Esophagus (tissue), 2 donors: ENCODE measurements at regions not wholly inside any gene's neighbourhood (a gene's known extent, or its start where the extent isn't known, plus 50 kb on each side); places are given as distances from the start of the nearest gene placed in this dataset.

ENCODE experiments used
- H3K27ac ChIP-seq, 2 donors: one replicate each; pipeline ENCODE4 v1.5.1; 2013; ENCODE audit warnings: low read depth in 2 of 2, mild to moderate bottlenecking in 2 of 2, inconsistent platforms in 1 of 2, low read length in 1 of 2, moderate library complexity in 1 of 2
- H3K27me3 ChIP-seq, 2 donors: one replicate each; pipeline ENCODE4 v1.6.1; 2013; ENCODE audit warnings: low read length in 2 of 2, control low read depth in 1 of 2, mild to moderate bottlenecking in 1 of 2; ENCODE audit not compliant: insufficient read depth in 2 of 2, control insufficient read depth in 1 of 2
- H3K36me3 ChIP-seq, 2 donors: one replicate each; pipeline ENCODE4 v1.6.1; 2013; ENCODE audit warnings: low read length in 1 of 2; ENCODE audit not compliant: control insufficient read depth in 2 of 2, insufficient read depth in 2 of 2
- H3K4me1 ChIP-seq, 2 donors: one replicate each; pipeline ENCODE4 v1.6.1; 2013; ENCODE audit warnings: low read length in 1 of 2; ENCODE audit not compliant: control insufficient read depth in 2 of 2, insufficient read depth in 2 of 2
- H3K4me3 ChIP-seq, 2 donors: one replicate each; pipeline ENCODE4 v1.5.1; 2013; ENCODE audit warnings: low read length in 2 of 2, mild to moderate bottlenecking in 2 of 2, low read depth in 1 of 2, moderate library complexity in 1 of 2
- H3K9me3 ChIP-seq, 2 donors: one replicate each; pipeline ENCODE4 v1.6.1; 2013; ENCODE audit warnings: mild to moderate bottlenecking in 2 of 2, low read depth in 1 of 2, low read length in 1 of 2, moderate library complexity in 1 of 2; ENCODE audit not compliant: control insufficient read depth in 2 of 2, insufficient read depth in 1 of 2
- WGBS, 2 donors: extraction: QIAGEN DNeasy Blood & Tissue Kit; methylation state at CpG; one replicate each; pipeline ENCODE4 v1.1.7; 2013; 5-methylcytosine and 5-hydroxymethylcytosine counted together
- donor health status: healthy with polysubstance abuse.
- donor health status: Bipolar disorder and iron deficiency.

GRCh38 chr18:14919666-14920065, 171.7 kb downstream of the ANKRD30B start:
- Histone ChIP-seq H3K27ac (no peak overlapping the region), H3K27me3 (no peaks in the 10 kb centered on the region), H3K36me3 (no peaks in the 10 kb centered on the region), H3K9me3 (peaks cover 3 to 4% of the 10 kb centered on the region in 2 donors), H3K4me1 (no peaks in the 10 kb centered on the region), H3K4me3 (no peak overlapping the region)
- 11 to 18% methylated on average over 1 of the region's 1 CpG for WGBS, 2 donors

DNA sequence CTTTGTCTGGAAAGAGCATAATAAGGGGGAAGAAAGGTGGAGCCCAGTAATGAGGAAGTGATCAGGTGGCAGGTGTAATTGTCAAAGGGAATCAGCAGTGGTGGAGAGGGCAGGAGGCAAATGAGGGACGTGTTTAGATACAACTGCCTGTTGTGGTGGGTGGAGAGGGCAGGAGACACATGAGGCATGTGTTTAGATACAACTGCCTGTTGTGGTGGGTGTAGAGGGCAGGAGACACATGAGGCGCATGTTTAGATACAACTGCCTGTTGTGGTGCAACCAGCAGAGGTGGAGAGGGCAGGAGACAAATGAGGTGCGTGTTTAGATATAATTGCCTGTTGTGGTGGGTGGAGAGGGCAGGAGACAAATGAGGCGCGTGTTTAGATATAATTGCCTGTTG, 173.1 kb downstream of the ANKRD30B start:
- Histone ChIP-seq H3K4me1 (no peaks in the 10 kb centered on the region), H3K36me3 (no peaks in the 10 kb centered on the region), H3K9me3 (peaks cover 8 to 10% of the 10 kb centered on the region in 2 donors), H3K27ac (no peak overlapping the region), H3K4me3 (no peak overlapping the region), H3K27me3 (no peaks in the 10 kb centered on the region)
- WGBS, 2 donors = 81% methylated on average over 5 of the region's 5 CpGs

DNA sequence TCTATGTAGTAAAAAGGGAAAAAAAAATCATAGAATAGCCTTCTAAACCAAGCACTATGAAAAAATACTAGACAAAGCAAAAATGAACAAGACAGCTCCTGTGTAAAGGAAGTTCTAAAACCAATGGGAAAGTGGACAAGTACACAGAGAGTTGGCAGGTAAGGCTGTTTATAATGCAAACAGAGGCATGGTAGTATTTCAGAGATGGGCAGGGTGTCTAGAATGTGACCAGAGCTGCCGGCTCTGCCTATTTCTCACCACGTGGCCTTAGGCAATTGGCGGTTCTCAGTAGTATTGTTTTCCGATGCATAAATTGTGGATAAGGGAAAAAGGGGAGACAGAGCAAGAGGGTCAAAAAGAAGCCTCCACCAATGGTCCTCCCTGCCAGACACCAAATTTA, 173.6 kb downstream of the ANKRD30B start:
- Histone ChIP-seq H3K4me3 (no peak overlapping the region), H3K27ac (no peak overlapping the region), H3K9me3 (peaks cover 8 to 10% of the 10 kb centered on the region in 2 donors), H3K4me1 (no peaks in the 10 kb centered on the region), H3K27me3 (no peaks in the 10 kb centered on the region), H3K36me3 (no peaks in the 10 kb centered on the region)
- WGBS, 2 donors = 66 to 88% methylated on average over 4 of the region's 4 CpGs

- 87 to 92% methylated on average over 3 of the region's 3 CpGs for WGBS, 2 donors
- Histone ChIP-seq H3K4me1 (no peaks in the 10 kb centered on the region), H3K27ac (no peak overlapping the region), H3K4me3 (no peak overlapping the region), H3K9me3 (peaks cover 8 to 10% of the 10 kb centered on the region in 2 donors), H3K36me3 (no peaks in the 10 kb centered on the region), H3K27me3 (no peaks in the 10 kb centered on the region)
Observed at GRCh38 chr18:14922031-14922430, 174.1 kb downstream of the ANKRD30B start.

GRCh38 chr18:14922965-14923565, 175.1 kb downstream of the ANKRD30B start:
- Histone ChIP-seq H3K4me1 (no peaks in the 10 kb centered on the region), H3K36me3 (no peaks in the 10 kb centered on the region), H3K27me3 (no peaks in the 10 kb centered on the region), H3K27ac (no peak overlapping the region), H3K4me3 (no peak overlapping the region), H3K9me3 (peaks cover 5 to 10% of the 10 kb centered on the region in 2 donors)
- WGBS, 2 donors = 61 to 65% methylated on average over 4 of the region's 4 CpGs

- H3K36me3 ChIP-seq = no peaks in the 10 kb centered on the region
- WGBS, 2 donors = 87 to 88% methylated on average over 4 of the region's 4 CpGs
- no peaks in the 10 kb centered on the region for H3K27me3 ChIP-seq
- H3K9me3 ChIP-seq = peaks cover 5 to 10% of the 10 kb centered on the region in 2 donors
- H3K27ac ChIP-seq = no peak overlapping the region
- no peaks in the 10 kb centered on the region for H3K4me1 ChIP-seq
- H3K4me3 ChIP-seq = no peak overlapping the region
Observed at GRCh38 chr18:14924226-14924625, 176.3 kb downstream of the ANKRD30B start.

GRCh38 chr18:14925281-14925709, 177.3 kb downstream of the ANKRD30B start:
- Histone ChIP-seq H3K36me3 (no peaks in the 10 kb centered on the region), H3K27ac (no peak overlapping the region), H3K4me3 (no peak overlapping the region), H3K9me3 (peaks cover 6 to 8% of the 10 kb centered on the region in 2 donors), H3K4me1 (no peaks in the 10 kb centered on the region), H3K27me3 (no peaks in the 10 kb centered on the region)
- 69 to 72% methylated on average over 3 of the region's 3 CpGs for WGBS, 2 donors

GRCh38 chr18:14927701-14928100, 179.7 kb downstream of the ANKRD30B start:
- Histone ChIP-seq H3K36me3 (no peaks in the 10 kb centered on the region), H3K4me3 (no peak overlapping the region), H3K4me1 (no peaks in the 10 kb centered on the region), H3K27me3 (no peaks in the 10 kb centered on the region), H3K27ac (no peak overlapping the region), H3K9me3 (peaks cover 8 to 12% of the 10 kb centered on the region in 2 donors)
- WGBS, 2 donors = 70% methylated on average over 3 of the region's 3 CpGs

- Histone ChIP-seq H3K27ac (no peak overlapping the region), H3K9me3 (peaks cover 10 to 15% of the 10 kb centered on the region in 2 donors), H3K27me3 (no peaks in the 10 kb centered on the region), H3K4me1 (no peaks in the 10 kb centered on the region), H3K36me3 (no peaks in the 10 kb centered on the region), H3K4me3 (no peak overlapping the region)
- 86 to 88% methylated on average over 6 of the region's 6 CpGs for WGBS, 2 donors
Observed at GRCh38 chr18:14928396-14928795, 180.4 kb downstream of the ANKRD30B start.

DNA sequence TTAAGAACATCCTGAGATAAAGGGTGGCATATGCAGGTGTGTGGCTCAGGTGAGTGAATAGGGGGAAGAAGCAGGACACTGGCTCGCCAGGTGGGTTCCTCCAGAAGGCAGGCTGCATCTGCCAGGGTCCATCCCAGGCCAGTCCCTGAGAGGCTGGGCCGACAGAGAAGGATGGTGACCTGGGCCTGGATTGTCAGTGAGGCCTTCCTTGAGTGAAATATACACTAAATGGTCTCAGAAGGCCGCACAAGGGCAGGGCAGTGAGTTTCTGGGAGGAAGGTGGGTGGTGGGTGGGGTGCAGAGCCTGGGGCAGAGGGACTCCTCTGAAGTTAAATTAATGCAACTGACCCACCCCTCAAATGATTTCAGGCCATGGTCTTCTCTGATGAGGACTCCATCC, 182.1 kb downstream of the ANKRD30B start:
- no peaks in the 10 kb centered on the region for H3K36me3 ChIP-seq
- WGBS, 2 donors = 54 to 63% methylated on average over 3 of the region's 3 CpGs
- no peaks in the 10 kb centered on the region for H3K4me1 ChIP-seq
- peaks cover 13 to 18% of the 10 kb centered on the region in 2 donors for H3K9me3 ChIP-seq
- no peaks in the 10 kb centered on the region for H3K27me3 ChIP-seq
- H3K4me3 ChIP-seq = no peak overlapping the region
- no peak overlapping the region for H3K27ac ChIP-seq
